ENCODE measurements at regions not wholly inside any gene's neighbourhood (a gene's known extent, or its start where the extent isn't known, plus 50 kb on each side); places are given as distances from the start of the nearest gene placed in this dataset.

DNA sequence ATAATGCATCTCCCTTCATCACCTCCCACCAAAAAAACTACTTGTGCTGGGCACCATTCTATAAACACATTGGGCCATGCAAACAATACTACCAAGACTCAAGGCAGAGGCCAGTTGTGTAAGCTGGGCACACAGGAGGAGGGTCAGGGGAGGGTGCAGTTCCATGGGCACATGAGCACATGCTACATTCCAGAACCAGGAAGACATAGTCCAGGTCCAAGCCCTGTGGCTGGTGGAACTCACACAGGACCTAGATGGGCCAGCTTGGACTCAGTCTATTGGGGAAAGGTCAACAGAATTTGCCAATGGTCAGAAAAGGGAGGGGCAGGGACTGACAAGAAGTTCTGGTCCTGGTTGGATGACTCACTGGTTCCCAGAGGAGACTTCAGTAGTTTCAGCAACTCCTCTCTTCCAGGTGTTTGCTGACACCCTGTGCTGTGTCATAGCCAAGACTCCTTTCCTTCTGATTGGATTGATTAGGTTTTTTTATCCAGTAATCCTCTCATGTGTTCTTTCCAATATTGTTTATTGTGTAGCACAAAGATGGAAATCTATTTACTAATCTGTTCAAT is 249.7 kb downstream of the C1orf94 start:
- TF ChIP-seq, protein P1, sequence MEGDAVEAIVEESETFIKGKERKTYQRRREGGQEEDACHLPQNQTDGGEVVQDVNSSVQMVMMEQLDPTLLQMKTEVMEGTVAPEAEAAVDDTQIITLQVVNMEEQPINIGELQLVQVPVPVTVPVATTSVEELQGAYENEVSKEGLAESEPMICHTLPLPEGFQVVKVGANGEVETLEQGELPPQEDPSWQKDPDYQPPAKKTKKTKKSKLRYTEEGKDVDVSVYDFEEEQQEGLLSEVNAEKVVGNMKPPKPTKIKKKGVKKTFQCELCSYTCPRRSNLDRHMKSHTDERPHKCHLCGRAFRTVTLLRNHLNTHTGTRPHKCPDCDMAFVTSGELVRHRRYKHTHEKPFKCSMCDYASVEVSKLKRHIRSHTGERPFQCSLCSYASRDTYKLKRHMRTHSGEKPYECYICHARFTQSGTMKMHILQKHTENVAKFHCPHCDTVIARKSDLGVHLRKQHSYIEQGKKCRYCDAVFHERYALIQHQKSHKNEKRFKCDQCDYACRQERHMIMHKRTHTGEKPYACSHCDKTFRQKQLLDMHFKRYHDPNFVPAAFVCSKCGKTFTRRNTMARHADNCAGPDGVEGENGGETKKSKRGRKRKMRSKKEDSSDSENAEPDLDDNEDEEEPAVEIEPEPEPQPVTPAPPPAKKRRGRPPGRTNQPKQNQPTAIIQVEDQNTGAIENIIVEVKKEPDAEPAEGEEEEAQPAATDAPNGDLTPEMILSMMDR (IDR thresholded peaks at IDR 0.05): no peak
- TF ChIP-seq POLR2A (IDR thresholded peaks at IDR 0.05): no peak

Measured in thyroid gland (tissue), 4 donors.